ENCODE measurements at regions not wholly inside any gene's neighbourhood (a gene's known extent, or its start where the extent isn't known, plus 50 kb on each side); places are given as distances from the start of the nearest gene placed in this dataset.
A peak's percentile ranks its signal among the peaks of the same experiment; 100 is the strongest.

GRCh38 chr12:78406213-78406612 lies 458.4 kb upstream of the SYT1 start:
- DNase-seq (ENCODE audit: low read depth, low spot score): no peak

- DNase-seq (ENCODE audit: low read depth, low spot score): no peak
Observed at GRCh38 chr12:78406828-78407227, 457.7 kb upstream of the SYT1 start.

GRCh38 chr12:78407722-78408121 lies 456.9 kb upstream of the SYT1 start:
- no peak for DNase-seq (ENCODE audit: low read depth, low spot score)

GRCh38 chr12:78414071-78414470 lies 450.5 kb upstream of the SYT1 start:
- DNase-seq (ENCODE audit: low read depth, low spot score): no peak

GRCh38 chr12:78418919-78419318 lies 445.7 kb upstream of the SYT1 start:
- DNase-seq (ENCODE audit: low read depth, low spot score): no peak

- DNase-seq (ENCODE audit: low read depth, low spot score): no peak
Observed at GRCh38 chr12:78419513-78419912, 445.1 kb upstream of the SYT1 start.

GRCh38 chr12:78420991-78421390 lies 443.6 kb upstream of the SYT1 start:
- no peak for DNase-seq (ENCODE audit: low read depth, low spot score)

GRCh38 chr12:78430551-78430950 lies 434.0 kb upstream of the SYT1 start:
- DNase-seq (ENCODE audit: low read depth, low spot score): no peak

- no peak for DNase-seq (ENCODE audit: low read depth, low spot score)
Observed at GRCh38 chr12:78431931-78432330, 432.6 kb upstream of the SYT1 start.

- DNase-seq (ENCODE audit: low read depth, low spot score): peak; percentile 82
Observed at GRCh38 chr12:78439666-78440065, 424.9 kb upstream of the SYT1 start.

GRCh38 chr12:78441737-78442453 lies 422.7 kb upstream of the SYT1 start:
- no peak for DNase-seq (ENCODE audit: low read depth, low spot score)

GRCh38 chr12:78442454-78442801 lies 422.1 kb upstream of the SYT1 start:
- no peak for DNase-seq (ENCODE audit: low read depth, low spot score)

- no peak for DNase-seq (ENCODE audit: low read depth, low spot score)
Observed at GRCh38 chr12:78446555-78446954, 418.0 kb upstream of the SYT1 start.

GRCh38 chr12:78447373-78447772 lies 417.2 kb upstream of the SYT1 start:
- no peak for DNase-seq (ENCODE audit: low read depth, low spot score)

GRCh38 chr12:78448692-78449091 lies 415.9 kb upstream of the SYT1 start:
- DNase-seq (ENCODE audit: low read depth, low spot score): no peak

- no peak for DNase-seq (ENCODE audit: low read depth, low spot score)
Observed at GRCh38 chr12:78455991-78456390, 408.6 kb upstream of the SYT1 start.

- no peak for DNase-seq (ENCODE audit: low read depth, low spot score)
Observed at GRCh38 chr12:78457938-78458337, 406.6 kb upstream of the SYT1 start.

GRCh38 chr12:78470354-78471195 lies 394.0 kb upstream of the SYT1 start:
- DNase-seq (ENCODE audit: low read depth, low spot score): no peak

GRCh38 chr12:78473136-78473535 lies 391.4 kb upstream of the SYT1 start:
- no peak for DNase-seq (ENCODE audit: low read depth, low spot score)

- DNase-seq (ENCODE audit: low read depth, low spot score): no peak
Observed at GRCh38 chr12:78473561-78473960, 391.0 kb upstream of the SYT1 start.

GRCh38 chr12:78483767-78484315 lies 380.7 kb upstream of the SYT1 start:
- DNase-seq (ENCODE audit: low read depth, low spot score): peak; percentile 63

GRCh38 chr12:78489990-78490389 lies 374.6 kb upstream of the SYT1 start:
- DNase-seq (ENCODE audit: low read depth, low spot score): no peak

- DNase-seq (ENCODE audit: low read depth, low spot score): no peak
Observed at GRCh38 chr12:78490861-78491260, 373.7 kb upstream of the SYT1 start.

Measured in brain pericyte (primary cell).